HG03095 (cell line): ENCODE measurements at regions not wholly inside any gene's neighbourhood (a gene's known extent, or its start where the extent isn't known, plus 50 kb on each side); places are given as distances from the start of the nearest gene placed in this dataset.

Source experiments
- ATAC-seq: cut with Tn5 transposase; IDR thresholded peaks from one replicate; pipeline ENCODE4 v1.9.1; 2021; ENCODE audit warnings: moderate library complexity; ENCODE audit not compliant: unreplicated experiment

DNA sequence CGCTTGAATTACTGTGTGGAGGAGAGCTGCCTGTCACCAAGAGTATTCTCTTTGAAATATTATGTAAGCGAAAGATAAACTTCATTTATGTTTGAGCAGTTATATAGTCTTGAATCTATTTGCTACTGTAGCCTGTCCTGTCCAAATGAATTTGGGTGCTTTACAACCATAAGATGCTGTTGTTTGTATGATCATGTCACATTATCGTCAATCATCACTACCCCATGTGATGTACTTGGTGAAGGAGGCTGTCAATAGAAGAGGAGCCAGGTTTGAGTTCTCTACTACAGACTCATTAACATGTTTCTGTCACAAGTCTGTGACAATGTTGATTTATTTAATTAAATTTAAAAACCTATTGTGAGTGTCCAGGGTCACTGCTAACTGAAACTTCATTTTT lies 403.3 kb upstream of the MEF2C start:
- no peak for ATAC-seq

- no peak for ATAC-seq
Measured at GRCh38 chr5:89283728-89284493, 400.9 kb upstream of the MEF2C start.

DNA sequence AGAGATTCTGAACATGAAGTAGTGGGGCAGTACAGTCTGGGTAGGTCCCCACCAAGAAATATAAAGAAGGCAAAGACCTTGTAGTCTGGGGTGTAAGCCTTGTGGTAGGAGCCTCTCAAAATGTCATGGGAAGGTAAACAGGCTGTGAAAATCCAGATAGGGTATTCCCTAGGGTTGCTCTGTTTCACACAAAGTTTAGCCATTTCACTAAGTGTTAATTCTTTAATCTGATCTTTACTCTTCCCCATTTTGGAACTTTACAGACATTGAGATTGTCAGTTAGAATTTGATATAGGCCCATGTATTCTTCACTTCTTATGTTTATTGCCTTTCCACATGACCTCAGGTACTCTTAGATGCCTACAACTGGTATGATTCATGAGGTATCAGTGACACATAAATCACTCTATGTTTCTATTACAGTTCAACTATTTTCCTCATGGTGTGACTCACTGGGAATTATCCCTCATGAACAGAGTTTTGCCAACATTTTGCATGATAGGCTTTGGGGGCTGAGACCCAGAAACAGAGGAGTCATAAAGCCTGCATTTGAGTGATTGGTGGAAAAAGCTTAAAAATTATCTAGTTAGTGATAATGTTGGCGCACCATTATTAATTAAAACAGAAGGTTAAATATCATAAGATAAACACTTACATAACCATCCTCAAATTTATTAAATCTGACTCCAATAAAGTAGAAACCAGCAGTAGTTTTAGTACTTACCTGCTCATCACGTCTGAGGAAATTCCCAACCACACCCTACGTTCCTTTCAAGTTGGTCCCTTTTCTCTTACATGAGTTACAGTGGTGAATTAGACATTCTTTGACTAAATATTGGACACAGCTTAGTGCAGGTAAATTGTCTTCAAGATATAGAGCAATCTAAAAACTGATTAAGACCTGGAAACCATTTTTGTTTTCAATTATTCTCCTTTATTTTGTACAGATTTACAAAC lies 399.8 kb upstream of the MEF2C start:
- ATAC-seq, result no peak

DNA sequence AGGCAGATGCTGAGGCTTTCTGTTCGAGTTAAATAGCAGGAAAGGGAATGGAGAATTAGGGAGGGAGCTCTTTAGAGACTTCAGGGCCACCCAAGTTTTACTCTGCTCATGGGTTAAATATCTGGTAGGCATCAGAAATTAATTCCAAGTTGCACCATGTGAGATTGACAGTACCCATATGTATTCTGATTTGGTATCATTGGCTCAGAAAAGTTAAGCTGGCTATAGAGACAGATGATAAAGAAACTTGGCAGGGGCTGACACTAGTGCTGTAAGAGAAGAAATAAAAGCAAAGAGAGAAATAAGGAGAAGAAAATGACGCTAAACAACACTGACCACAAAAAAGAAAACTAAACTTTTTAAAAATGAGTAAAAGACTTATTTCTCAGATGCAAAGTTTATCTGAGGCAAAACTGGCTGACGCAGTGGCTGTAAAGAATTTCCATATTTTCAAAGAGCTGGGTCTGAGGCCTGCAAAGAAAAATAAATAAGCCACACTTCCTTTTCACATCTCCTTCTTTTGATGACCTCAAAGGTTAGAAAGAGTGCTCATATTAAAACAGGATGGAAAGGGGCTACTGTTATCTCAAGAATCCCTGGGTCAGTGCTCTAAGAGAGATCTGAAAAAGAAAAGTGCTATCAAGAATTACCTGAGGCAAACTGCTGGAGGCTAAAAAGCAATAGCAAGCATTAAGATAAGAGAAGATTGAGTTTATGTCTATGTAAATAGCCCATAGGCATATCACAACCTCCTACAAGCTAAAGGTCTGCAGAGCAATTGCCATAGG lies 399.0 kb upstream of the MEF2C start:
- ATAC-seq, result no peak

DNA sequence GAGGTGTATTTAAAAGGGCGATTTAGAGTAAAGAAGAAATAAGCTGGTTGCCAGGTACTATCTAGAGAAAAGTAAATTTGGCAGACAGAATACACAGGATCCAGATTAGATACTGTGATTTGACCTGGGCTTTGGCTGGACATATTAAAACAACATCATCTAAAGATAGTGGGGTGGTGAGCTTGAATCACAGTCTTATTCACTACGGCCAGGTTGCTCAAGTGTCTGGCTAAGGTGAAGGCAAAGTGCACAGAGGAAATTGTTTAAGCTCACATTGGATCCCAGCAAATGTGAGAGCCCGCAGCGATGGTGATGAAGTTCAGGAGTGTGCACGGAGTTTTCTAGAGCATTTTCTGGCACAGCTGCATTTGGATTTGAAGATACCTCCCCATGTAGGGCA lies 398.2 kb upstream of the MEF2C start:
- ATAC-seq, result no peak

DNA sequence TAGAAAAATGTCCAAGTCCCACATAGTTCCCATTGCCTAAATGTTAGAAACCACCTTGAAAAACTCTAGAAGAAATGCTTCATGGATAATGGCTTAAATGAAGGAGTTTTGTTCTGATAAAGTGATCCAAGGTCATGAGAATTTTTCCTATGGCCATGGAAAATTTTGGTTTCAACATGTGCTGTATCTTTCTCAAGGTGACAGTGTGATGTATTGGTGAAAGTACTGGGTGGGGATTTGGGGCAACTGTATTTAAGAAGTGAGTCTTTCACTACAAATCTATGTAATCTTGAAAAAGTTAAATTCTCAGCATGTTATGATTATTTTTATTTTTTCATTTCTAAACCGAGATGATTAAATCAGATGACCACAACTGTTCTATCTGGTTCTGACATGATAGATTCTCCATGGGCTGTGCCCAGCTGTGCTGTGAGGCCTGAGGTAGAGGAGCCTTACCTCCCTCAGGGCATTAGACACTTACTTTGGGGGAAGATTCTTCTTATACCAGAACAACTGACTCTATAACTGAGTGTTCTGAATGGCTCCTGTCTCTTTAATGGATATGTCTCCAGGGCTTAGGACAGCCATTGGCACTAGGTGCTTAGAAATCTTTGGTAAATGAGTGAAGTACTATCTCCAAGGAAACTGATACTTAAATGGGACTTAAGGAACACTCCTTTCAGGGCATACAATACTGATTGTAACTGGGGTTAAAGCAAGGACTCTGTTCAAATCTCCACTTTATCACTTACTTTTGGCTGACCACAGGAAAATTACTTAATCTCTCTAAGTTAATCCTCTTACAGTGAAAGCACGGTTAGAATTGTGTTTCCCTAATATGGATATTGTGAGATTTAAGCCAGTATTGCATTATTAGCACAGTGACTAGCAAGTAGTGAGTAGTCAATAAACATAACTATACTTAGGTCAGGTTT lies 397.4 kb upstream of the MEF2C start:
- ATAC-seq, result no peak

- no peak for ATAC-seq
Measured at GRCh38 chr5:89279391-89280036, 396.5 kb upstream of the MEF2C start.

- ATAC-seq, result no peak
Measured at GRCh38 chr5:89277816-89278215, 394.8 kb upstream of the MEF2C start.

GRCh38 chr5:89276566-89277305 lies 393.8 kb upstream of the MEF2C start:
- no peak for ATAC-seq

GRCh38 chr5:89275066-89275855 lies 392.3 kb upstream of the MEF2C start:
- no peak for ATAC-seq

- no peak for ATAC-seq
Measured at GRCh38 chr5:89273289-89273688, 390.3 kb upstream of the MEF2C start.

DNA sequence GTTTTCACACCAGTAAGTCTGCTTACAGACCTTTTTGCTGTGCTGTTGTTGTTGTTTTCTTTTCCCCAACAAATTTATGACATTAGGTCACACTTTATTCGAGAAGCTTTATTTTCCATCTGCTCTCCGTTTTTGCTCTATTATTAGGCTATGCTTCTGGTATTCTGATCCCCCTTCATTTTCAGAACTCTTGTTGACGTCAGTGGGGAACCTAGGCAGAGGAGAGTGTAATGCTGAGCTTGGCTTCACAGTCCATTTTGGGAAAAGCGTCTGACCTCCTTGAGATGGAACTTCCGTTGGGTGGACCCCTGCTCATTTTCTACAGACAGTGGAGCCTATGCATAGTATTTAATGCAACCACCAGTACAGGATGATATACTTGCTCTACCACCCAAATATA lies 387.9 kb upstream of the MEF2C start:
- ATAC-seq, result no peak

DNA sequence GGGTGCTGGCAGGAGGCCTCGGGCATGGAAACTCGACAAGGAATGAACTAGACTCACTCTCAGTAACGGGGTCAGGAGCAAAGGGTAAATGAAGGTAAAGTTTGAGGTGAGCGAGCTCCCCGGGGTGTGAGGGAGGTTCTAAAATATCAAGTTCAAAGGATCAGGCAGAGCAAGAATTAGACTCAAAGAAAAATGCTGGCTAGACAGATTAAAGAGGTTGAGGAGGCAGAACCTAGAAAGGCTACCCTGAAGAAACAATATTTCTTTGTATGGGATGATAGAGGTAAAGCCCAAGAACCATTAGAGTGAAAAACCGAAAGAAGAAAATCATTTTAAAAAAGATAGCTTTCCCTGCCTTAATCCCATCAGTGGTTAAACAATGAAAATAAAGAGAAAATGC lies 386.7 kb upstream of the MEF2C start:
- ATAC-seq, result no peak

- ATAC-seq, result no peak
Measured at GRCh38 chr5:89268460-89268859, 385.5 kb upstream of the MEF2C start.

- ATAC-seq, result no peak
Measured at GRCh38 chr5:89267788-89268187, 384.8 kb upstream of the MEF2C start.

DNA sequence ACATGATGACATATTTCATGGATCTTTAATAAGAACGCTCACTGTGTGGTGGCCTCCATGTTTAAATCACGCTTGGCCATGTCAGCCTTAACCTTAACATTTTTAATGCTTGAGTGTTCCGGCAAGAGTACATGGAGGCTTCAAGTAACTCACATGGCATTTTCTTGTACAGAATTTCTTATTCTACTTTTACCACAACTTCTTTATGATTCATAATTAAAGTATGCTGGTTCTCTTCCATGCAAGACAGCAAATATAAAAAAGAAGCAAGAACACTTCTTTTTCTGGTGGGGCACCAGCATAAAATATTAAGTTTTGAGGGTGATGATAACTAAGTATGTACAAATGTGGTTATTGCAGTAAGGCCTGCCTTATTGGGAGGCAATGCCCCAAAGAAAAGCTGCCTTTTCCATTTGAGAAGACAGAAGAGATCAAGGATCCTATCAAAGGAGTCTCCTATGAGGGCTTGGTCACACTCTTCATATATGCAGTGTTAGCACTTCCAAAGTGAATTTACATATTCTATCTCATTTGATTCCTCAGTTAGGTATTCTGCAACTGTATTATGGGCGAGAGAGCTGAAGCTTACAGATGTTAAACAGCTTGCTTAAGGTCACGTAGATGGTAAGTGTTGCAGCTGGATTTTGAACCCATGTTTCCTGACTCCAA lies 382.7 kb upstream of the MEF2C start:
- no peak for ATAC-seq

DNA sequence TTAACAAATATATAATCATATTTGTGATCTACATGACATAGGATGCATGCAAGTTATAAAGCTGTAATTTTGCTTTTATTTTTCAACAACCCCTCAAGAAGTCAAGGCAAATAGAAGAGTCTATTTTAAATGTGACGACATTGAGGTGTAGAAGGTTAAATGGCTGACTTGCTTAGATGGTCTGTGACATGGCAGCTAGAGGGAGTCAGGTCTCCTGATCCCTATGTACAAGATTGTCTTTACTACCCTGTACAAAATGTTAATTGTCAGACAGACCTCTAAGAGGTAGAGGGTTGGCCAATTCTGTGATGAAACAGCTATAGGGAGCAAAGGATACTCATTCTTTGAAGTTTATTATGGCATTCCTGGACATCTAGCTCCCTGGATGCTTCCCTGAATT lies 380.9 kb upstream of the MEF2C start:
- ATAC-seq, result no peak

GRCh38 chr5:89262030-89262429 lies 379.0 kb upstream of the MEF2C start:
- ATAC-seq, result no peak
